ENCODE measurements at regions not wholly inside any gene's neighbourhood (a gene's known extent, or its start where the extent isn't known, plus 50 kb on each side); places are given as distances from the start of the nearest gene placed in this dataset.
"Not testable (repeated sequence)": the region's sequence is repeated elsewhere in the genome, so short reads cannot be mapped to it uniquely, and the experiment has no call there.

- TF ChIP-seq, protein P1, sequence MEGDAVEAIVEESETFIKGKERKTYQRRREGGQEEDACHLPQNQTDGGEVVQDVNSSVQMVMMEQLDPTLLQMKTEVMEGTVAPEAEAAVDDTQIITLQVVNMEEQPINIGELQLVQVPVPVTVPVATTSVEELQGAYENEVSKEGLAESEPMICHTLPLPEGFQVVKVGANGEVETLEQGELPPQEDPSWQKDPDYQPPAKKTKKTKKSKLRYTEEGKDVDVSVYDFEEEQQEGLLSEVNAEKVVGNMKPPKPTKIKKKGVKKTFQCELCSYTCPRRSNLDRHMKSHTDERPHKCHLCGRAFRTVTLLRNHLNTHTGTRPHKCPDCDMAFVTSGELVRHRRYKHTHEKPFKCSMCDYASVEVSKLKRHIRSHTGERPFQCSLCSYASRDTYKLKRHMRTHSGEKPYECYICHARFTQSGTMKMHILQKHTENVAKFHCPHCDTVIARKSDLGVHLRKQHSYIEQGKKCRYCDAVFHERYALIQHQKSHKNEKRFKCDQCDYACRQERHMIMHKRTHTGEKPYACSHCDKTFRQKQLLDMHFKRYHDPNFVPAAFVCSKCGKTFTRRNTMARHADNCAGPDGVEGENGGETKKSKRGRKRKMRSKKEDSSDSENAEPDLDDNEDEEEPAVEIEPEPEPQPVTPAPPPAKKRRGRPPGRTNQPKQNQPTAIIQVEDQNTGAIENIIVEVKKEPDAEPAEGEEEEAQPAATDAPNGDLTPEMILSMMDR (IDR thresholded peaks at IDR 0.05), result no peak
- Histone ChIP-seq H3K27ac (no peak overlapping the region), H3K4me1 (ENCODE audit: control insufficient read depth in 1 of 2, low read depth in 2 of 2) (no peaks in the 10 kb centered on the region), H3K4me3 (no peak overlapping the region), H3K27me3 (replicated peaks; ENCODE audit: insufficient read depth) (no peaks in the 10 kb centered on the region), H3K9me3 (no peaks in the 10 kb centered on the region), H3K36me3 (no peaks in the 10 kb centered on the region)
- no peak for DNase-seq (ENCODE audit: low spot score)
- no peak for ATAC-seq (ENCODE audit: insufficient number of reproducible peaks, low FRiP score, low read depth)
These were observed 381.6 kb downstream of the TMEM121 start for GRCh38 chr14:105908006-105908405.

GRCh38 chr14:105908481-105908911, 382.1 kb downstream of the TMEM121 start:
- no peaks in the 10 kb centered on the region for H3K4me1 ChIP-seq (ENCODE audit: control insufficient read depth in 1 of 2, low read depth in 2 of 2)
- no peaks in the 10 kb centered on the region for H3K36me3 ChIP-seq
- TF ChIP-seq, protein P1 (IDR thresholded peaks at IDR 0.05), result no peak
- H3K9me3 ChIP-seq, result no peaks in the 10 kb centered on the region
- no peak overlapping the region for H3K27ac ChIP-seq
- ATAC-seq (ENCODE audit: insufficient number of reproducible peaks, low FRiP score, low read depth) (no peak), DNase-seq (ENCODE audit: low spot score) (no peak)
- H3K27me3 ChIP-seq (replicated peaks; ENCODE audit: insufficient read depth), result no peaks in the 10 kb centered on the region
- H3K4me3 ChIP-seq, result no peak overlapping the region

GRCh38 chr14:105909046-105909827, 382.9 kb downstream of the TMEM121 start:
- Histone ChIP-seq H3K4me3 (no peak overlapping the region), H3K27ac (no peak overlapping the region), H3K9me3 (no peaks in the 10 kb centered on the region), H3K4me1 (ENCODE audit: control insufficient read depth in 1 of 2, low read depth in 2 of 2) (no peaks in the 10 kb centered on the region), H3K36me3 (no peaks in the 10 kb centered on the region), H3K27me3 (replicated peaks; ENCODE audit: insufficient read depth) (no peaks in the 10 kb centered on the region)
- TF ChIP-seq, protein P1 (IDR thresholded peaks at IDR 0.05), result no peak
- no peak for DNase-seq (ENCODE audit: low spot score)
- ATAC-seq (ENCODE audit: insufficient number of reproducible peaks, low FRiP score, low read depth), result no peak

GRCh38 chr14:105909828-105910120, 383.4 kb downstream of the TMEM121 start:
- DNase-seq (ENCODE audit: low spot score); ATAC-seq (ENCODE audit: insufficient number of reproducible peaks, low FRiP score, low read depth); H3K27me3 ChIP-seq (replicated peaks; ENCODE audit: insufficient read depth); H3K9me3 ChIP-seq; H3K4me3 ChIP-seq; H3K36me3 ChIP-seq; H3K4me1 ChIP-seq (ENCODE audit: control insufficient read depth in 1 of 2, low read depth in 2 of 2); H3K27ac ChIP-seq: not testable (repeated sequence)

- no peak overlapping the region for H3K4me3 ChIP-seq
- TF ChIP-seq, protein P1 (IDR thresholded peaks at IDR 0.05), result no peak
- no peak for DNase-seq (ENCODE audit: low spot score)
- H3K36me3 ChIP-seq, result no peaks in the 10 kb centered on the region
- H3K4me1 ChIP-seq (ENCODE audit: control insufficient read depth in 1 of 2, low read depth in 2 of 2), result no peaks in the 10 kb centered on the region
- no peaks in the 10 kb centered on the region for H3K27me3 ChIP-seq (replicated peaks; ENCODE audit: insufficient read depth)
- ATAC-seq (ENCODE audit: insufficient number of reproducible peaks, low FRiP score, low read depth), result no peak
- no peak overlapping the region for H3K27ac ChIP-seq
- H3K9me3 ChIP-seq, result no peaks in the 10 kb centered on the region
These were observed 384.0 kb downstream of the TMEM121 start for GRCh38 chr14:105910426-105910825.
